Lung microvascular endothelial cell (primary cell): ENCODE measurements at regions not wholly inside any gene's neighbourhood (a gene's known extent, or its start where the extent isn't known, plus 50 kb on each side); places are given as distances from the start of the nearest gene placed in this dataset.
"Not testable (repeated sequence)": the region's sequence is repeated elsewhere in the genome, so short reads cannot be mapped to it uniquely, and the experiment has no call there.

ENCODE experiments used
- DNase-seq, 2 donors: peaks; one replicate each; pipeline versions ENCODE4 v3.0.0 to v3.0.0-alpha.2; 2010; ENCODE audit warnings: low read depth in 2 of 2

DNA sequence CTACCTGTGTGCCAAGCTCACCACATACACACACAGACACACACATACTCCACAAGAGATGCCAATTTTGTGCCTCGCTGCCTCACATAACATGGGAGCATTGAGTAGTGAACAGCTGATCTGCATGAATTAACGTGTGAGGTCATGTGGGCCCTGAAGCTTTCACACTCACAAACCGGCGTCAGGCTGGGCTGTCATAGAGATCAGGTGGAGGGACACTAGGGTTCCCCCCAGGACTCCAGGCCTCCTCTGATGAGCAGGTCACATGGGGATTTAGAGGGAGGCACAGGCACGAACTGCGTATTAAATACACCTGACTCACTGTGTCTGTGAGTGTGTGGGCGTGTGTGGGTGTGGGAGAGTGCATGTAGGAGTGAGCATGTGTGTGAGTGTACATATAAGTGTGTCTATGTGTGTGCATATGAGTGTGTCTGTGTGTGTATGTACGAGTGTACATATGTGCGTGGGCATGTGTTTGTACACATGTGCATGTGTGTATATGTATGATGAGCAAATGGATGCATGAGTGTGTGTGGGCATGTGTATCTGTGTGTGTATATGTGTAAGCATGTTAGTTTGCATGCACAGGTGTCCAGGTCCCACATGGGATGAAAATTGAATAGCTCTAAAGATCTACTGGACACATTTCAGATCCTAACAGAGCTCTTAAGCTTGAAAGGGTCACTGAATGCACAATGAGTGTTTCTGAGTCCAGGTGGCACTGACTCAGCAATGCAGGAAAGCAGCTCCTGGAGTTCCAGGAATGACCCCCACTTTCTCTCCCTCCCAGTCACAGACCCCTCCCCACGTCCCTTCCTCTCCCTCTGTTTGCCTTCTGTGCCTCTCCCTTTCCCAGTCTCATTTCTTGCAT lies 336.6 kb downstream of the PREX1 start:
- no peak for DNase-seq

DNA sequence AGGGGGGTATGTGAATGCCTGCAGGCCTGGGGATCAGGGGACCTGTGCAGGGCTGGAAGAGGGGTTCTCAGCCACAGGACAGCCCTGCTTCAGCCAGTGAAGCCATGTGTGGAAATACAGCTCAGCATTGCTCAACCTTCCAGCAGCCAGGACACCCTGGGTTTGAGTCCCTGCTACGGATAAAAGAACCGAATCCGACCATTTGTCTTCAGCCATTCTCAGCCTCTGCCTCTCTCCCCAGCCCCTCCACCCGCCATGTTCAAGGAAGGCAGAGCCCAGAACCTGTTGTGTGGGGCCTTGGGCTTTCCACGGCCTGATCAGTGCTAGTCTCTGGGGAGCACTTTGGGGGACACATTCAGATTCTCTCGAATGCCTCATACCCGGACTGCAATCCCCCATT lies 337.5 kb downstream of the PREX1 start:
- DNase-seq: not testable (repeated sequence)

DNA sequence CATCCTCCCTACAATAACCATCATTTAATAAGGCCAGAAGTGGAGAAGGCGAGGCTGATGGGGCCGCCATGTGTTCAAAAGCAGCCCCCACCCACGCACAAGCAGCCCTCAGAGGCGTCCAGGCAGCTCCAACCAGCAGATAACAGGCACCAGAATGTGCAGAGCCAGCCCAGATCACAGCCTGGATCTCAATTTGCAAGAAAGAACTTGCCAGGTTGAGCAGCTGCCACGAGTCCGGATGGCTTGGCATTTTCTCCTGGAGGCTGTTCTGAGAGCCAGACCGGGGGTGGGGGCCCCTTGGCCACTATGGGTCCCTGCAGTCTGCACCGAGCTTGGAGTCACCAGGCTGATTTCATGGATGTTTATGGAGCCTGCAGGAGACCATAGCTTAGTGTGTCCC lies 338.1 kb downstream of the PREX1 start:
- no peak for DNase-seq

DNA sequence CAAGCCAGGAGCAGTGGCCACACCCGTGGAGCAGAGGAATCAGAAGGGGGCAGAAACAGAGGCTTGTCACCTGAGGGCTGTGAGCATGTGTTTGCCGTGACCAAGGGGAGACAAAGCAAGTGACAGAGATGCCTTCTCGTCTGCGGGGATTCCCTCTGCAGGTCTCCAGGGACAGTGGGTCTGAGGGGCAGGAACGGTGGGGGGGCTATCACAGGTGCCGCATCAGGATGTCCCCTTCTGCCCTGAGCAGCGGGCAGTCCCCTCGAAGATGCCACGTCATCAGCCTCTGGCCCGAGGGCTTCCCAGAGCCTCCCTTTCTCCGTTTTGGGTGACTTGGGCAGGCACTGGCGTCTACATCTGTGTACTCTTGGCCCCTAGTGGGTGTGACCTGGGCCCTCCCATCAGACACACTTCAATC lies 338.7 kb downstream of the PREX1 start:
- no peak for DNase-seq

DNA sequence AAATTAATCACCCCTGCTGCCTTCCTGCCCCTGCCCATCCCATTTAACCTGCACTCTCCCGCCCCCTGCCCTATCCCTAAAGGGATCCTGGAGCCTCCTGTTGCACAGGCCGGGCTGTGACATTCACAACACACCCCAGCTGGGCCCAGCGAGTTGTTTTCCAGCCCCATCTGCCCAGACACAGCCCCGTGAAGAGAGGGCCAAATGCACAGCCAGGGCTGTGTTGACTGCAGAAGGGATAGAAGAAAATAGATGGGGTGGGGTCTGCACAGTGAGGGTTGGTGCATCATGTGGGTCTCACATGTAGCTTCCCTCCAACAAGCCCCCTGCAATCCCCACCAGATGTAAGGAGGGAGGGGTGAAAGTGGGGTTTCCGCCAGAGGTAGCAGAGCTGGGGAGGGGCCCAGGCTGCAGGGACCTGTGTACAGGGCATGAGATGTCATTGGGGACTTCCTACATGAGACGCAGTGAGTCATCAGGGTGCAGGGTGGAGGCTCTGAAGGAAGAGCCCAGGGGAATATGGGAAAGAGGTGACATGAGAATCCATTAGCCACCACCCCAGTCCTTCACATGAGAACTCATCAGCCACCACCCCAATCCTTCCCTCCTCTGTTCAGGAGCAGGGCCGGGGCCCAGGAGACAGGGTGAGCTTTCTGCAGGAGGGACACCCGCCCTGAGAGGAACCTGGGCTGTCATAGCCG lies 339.3 kb downstream of the PREX1 start:
- not testable (repeated sequence) for DNase-seq

DNA sequence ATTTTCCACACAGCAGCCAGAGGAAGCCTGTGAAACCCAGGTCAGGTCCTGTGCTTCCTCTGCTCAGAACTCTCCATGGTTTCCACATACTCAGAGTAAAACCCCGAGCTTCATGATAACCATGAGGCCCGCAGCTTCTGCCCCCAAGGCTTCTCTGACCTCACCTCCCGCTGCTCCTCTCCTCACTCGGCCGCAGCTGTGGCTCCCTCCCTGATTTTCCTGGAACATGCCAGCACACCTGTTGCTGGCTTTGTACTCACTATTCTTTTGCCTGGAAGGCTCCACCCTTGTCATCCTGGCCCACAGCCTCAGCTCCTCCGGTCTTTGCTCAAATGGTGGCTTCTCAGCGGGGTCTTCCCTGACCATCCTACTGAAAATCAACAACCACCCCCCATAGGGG lies 341.7 kb downstream of the PREX1 start:
- DNase-seq: no peak

DNA sequence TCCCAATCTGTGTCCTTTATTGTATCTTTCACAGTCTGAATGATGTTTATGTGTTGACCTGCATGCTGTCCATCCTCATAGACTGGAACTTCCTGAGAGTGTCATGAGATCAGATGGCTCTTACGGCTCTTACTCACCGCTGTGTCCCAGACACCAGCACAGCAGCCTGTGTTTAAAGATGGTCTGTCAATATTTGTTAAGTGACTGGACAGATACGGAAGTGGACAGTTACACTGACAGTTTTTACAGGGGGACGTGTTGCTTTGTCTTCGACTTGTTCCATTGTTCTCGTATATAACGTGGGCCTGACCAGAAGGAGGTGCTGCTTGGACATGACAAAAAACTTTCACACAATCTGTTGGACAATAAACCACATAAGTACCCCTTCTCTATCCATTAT lies 342.6 kb downstream of the PREX1 start:
- DNase-seq: peak in 1 of 2 donors; percentile 8

DNA sequence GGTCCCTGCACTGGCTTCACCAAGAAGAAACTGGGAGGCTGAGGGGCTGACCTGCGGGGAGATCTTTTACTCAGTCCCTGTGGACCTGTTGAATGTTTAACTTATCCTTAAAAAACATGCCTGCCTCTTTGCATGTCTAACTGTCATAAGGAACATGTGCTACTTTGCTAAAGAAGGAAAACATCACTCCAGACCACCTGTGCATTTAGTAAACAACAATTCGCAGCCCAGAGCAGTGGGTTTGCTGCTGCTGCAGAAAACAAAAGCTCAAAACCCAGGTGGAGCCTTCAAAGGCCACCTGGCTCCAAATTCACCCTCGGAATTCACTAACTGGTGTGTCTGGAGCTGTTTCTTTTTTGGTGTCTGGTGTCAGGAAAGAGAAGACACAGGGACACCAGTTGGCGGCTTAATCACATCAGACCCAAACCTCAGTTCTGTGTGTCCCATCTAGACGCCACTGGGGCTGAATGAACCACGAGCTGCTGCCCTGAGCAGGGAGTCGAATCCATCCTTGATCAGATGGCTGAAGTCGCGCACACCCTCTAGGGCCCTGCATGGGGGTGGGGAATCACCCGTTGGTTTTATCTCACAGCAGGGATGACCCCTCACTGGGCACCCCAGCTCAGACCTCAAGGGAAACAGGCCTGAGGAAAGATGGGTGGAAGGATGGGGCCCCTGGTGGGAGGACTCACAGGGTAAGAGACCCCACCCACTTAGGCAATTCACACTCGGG lies 344.3 kb downstream of the PREX1 start:
- no peak for DNase-seq

DNA sequence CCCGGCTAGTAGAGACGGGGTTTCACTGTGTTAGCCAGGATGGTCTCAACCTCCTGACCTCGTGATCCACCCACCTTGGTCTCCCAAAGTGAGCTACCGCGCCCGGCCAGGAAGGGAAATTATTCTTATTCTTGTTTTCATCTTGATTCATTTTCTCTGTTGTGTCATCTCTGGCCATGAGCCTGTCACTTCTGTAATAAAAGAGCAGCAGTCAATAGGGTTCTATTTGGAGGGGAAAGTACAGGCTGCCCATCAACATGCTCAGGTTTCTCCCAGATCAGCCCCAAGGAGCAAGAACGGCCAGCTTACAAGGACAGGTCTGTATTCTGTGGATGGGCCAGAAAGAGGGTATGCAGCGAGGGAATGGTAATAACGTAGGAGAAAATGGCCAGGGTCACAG lies 345.0 kb downstream of the PREX1 start:
- no peak for DNase-seq

DNA sequence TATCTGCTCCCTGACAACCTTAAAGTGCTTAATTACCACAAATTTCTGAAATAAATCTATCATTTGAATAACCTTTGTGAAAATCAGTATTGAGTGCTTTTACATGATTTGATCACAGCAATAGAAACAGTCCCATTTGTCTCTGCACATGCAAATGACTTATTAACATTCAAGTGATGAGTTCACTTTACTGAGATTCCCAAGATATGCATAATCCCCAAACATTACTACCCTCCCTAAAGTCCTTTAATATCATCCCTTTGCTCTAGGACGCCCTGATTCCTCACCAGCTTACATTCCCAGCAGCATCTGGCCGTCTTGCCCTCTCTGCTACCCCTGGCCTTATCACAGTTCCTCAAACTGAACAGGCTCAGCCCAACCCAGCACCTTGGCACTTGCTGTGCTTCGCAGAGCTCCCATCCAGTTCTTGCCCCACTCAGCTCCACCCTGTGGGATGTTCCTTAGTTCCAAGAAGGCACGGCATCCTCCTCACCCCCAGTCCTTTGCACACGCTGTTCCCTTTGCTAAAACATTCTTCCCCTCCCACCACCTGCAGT lies 347.5 kb downstream of the PREX1 start:
- DNase-seq: no peak

DNA sequence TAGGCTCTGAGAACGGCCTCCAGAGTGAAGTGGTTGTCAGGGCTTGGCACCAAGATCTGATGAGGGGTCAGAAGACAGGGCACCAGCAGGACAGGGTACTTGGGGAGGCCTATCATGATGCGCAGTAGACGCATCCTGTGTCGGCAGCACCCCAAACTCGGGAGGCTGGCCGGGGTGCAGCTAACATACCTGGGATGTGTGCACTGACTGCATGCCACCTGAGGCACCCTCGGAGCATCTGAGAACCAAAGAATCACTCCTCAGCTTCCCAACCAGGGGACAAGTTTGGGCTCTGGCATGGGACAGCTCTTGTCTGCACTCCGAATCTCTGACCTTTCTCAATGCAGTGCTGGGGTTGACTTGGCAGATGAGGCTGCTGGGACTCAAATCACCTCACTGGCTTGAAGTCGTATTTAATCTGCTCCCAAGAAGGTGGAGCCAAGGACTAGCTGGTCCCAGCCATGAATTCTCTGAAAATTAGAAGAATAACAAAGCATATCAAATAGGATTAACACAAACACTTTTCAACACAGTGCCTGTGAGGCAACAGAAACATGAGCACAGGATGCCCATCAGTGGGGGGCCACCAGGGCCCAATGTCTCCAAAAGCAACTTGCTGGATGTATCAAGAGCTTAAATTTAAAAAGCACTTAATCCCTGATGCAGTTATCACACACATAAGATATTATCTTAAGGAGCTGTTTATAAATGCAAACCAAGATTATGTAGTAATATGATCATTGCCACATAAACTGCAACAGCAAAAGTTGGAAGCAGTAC lies 348.8 kb downstream of the PREX1 start:
- DNase-seq: no peak

DNA sequence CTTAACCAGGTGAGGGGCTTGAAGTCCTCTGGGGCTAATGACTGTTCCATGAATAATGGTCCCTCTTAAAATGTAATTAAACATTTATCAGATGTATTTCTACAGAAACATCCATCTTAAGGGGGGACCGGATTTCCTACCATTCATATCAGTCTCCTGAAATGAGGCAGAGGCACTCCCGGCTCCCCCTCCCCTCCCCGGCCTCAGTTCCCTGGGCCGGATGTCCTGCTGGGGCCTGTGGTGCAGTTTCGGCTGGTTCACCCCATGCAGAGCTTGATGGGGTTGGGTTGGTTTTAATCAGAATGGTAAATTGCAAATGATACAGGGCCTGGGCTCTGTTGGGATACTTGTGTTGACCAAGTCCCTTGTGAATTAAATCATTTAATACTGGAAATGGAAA lies 349.4 kb downstream of the PREX1 start:
- DNase-seq: no peak

DNA sequence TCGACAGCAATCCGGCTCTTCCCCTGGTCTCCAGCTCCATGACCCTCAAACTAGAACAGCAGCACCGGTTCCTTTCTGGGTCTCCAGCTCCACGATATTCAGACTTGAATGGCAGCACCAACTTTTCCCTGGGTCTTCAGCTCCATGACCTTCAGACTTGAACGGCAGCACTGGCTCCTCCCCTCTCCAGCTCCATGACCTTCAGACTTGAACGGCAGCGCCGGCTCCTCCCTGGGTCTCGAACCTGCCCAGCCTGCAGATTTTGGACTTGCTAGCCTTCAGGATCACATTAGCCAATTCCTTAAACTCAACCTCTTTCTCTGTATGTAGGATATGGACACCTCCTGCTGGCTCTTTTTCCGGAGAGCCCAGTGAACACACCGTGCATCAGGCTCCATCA lies 350.9 kb downstream of the PREX1 start:
- DNase-seq: no peak

DNA sequence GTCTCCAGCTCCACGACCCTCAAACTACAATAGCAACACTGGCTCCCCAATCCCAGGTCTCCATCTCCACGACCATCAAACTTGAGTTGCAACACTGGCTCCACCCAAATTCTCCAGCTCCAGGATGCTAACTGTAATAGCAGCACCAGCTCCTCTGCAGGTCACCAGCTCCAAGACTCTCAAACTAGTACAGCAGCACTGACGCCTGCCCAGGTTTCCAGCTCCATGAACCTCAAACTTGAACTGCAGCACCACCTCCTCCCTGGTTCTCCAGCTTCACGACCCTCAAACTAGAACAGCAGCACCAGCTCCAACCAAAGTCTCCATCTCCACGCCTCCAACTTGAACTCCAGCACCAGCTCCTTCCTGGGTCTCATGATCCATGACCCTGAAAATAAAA lies 353.8 kb downstream of the PREX1 start:
- DNase-seq: no peak

DNA sequence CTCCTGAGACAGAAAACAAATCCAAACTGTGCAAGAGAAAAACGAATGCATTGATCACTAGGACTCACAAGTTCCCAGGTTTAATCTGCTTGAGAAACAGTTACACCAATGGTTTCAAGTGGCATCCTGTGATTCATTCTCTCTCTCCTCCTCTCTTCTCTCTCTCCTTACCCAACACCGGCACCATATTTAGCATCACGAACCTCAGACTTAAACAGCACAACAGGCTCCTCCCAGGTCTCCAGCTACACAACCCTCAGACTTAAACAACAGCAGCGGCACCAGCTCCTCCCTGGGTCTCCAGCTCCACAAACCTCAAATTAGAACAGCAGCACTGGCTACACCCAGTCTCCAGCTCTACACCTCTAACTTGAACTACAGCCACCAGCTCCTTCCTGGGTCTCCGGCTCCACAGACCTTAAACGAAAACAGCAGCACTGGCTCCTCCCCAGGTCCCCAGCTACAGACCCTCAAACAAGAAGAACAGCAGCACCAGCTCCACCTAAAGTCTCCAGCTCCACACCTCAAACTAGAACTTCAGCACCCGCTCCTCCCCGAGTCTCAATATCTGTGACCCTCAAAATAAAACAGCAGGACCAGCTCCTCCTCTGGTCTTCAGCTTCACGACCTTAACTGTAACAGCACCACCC lies 355.9 kb downstream of the PREX1 start:
- no peak for DNase-seq

DNA sequence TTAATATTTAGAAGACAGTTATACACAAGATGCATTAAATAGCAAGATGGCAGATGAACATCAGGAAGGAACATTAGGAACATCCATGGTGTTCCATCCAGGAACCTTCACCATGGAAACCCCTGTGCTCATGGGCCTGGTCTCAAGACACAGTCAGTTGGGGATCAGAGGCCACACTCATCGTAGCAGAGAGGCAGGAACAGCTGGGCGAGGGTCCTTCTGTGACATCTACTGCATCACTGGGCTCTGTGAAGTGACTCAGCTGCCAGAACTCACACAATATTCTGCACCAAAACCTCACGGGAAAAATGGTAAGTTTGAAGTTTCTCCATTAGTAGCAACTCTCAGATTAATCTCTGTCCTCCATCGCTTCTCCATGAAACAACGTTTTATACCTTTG lies 356.6 kb downstream of the PREX1 start:
- DNase-seq: no peak

DNA sequence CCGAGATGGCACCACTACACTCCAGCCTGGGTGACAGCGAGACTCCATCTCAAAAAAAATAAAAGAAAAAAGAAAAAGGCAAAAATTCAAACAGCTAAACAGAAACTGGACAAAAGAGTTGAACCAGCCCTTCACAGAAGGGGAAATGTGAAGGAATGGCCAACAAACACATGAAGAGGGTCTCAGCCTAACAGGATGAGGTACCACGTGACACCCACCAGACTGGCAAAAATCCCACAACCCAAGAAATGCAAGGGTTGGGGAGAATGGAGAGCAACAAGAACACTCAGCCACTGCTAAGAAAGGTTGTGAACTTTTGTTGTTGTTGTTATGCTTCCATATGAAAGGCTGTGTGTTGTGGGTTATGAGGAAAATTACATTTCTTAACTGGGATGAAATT lies 357.7 kb downstream of the PREX1 start:
- DNase-seq: no peak

DNA sequence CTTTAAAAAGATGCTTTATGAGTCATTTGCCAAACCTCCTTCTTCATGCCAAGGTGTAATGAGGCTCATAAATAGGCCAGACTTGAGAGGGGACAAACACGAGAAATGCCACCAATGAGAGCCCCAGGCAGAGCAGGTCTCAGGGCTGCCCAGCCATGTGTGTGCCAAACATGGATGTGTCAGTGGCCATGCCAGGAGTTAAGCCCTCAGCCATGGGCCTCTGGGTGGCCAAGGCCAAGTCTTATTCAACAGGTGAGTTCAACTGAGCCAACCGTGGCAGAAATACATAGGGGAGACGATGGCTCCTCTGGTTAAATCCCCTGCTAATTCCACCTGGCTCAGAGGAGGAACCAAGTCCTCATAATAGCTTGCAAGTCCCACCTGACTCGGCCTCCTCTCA lies 358.8 kb downstream of the PREX1 start:
- DNase-seq: no peak

DNA sequence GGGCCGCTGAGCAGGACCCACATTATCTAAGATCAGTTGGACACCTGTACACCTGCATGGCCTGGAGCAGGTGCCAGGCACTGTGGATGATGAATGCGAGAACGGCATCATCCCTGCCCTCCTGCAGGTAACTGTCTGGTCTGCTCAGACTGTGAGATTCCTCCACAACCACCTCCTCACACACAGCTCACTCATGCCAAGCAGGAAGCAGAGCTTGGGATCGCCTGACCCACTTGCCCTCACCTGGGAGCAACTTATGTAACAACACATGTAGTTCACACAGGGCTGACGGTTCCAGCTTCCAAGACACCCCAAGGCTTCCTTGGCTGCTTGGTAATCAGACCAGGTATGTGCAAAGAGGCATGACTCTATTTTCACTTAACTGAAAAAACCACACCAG lies 359.2 kb downstream of the PREX1 start:
- no peak for DNase-seq

DNA sequence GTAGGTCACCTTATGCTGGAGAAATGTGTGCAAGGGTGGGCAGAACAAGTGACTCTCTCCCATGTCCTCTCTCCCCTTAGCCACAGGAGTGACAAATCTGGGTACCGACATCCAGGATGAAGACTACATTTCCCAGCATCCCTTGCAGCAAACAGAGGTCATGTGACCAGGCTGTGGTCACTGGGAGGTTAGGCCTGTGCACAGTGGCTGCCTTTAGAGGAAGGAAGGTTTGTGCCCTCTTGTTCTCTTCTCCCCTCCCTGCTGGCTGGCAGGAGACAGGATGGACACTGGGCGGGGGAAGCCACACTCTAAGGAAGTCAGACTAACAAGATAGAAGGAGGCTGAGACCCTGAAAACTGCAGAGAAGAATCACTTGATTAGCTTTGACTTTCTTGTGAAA lies 360.2 kb downstream of the PREX1 start:
- DNase-seq: peak in 1 of 2 donors; percentile 4

DNA sequence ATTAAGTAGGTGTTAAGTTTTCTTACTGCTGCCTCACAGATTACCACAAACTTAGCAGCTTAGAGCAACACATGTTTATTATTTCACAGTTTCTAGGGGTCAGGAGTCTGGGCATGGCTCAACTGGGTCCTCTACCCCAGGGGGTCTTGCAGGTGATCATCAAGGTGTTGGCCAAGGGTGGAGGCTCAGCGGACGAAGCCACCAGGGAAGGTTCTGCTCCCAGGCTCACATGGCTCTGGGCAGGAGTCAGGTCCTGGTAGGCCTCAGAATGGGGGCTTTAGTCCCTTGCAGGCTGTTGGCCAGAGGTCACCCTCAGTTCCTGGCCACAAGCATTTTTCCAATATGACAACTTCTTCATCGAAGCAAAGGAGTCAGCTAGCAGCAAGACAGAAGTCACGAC lies 362.5 kb downstream of the PREX1 start:
- DNase-seq: no peak
